Tibial artery (tissue), 4 donors: ENCODE measurements at regions not wholly inside any gene's neighbourhood (a gene's known extent, or its start where the extent isn't known, plus 50 kb on each side); places are given as distances from the start of the nearest gene placed in this dataset.

ENCODE experiments used
- DNase-seq, 2 donors: peaks; one replicate each; pipeline ENCODE4 v3.0.0-alpha.2; 2019
- H3K27ac ChIP-seq, 2 donors: fragments of 200-600 bp; sonication (generic) in 1 of 2; 1 replicate in 1 of 2; 2 replicates in 1 of 2; pipeline ENCODE4 v1.5.1; 2018 to 2019; ENCODE audit warnings: mild to moderate bottlenecking in 1 of 2
- H3K27me3 ChIP-seq, 2 donors: fragments of 200-600 bp; sonication (generic) in 1 of 2; one replicate each; pipeline versions ENCODE4 v1.5.1 to v1.6.0; 2016 to 2019
- H3K36me3 ChIP-seq, 3 donors: fragments of 200-600 bp; sonication (generic) in 2 of 3; one replicate each; pipeline ENCODE4 v1.5.1; 2016 to 2019; ENCODE audit warnings: mild to moderate bottlenecking in 2 of 3
- H3K4me1 ChIP-seq, 4 donors: fragments of 200-600 bp; sonication (generic) in 2 of 4; 1 replicate in 3 of 4; 2 replicates in 1 of 4; pipeline ENCODE4 v1.5.1; 2016 to 2019
- H3K4me3 ChIP-seq, 2 donors: fragments of 200-600 bp; sonication (generic) in 1 of 2; 1 replicate in 1 of 2; 2 replicates in 1 of 2; pipeline ENCODE4 v1.5.1; 2018 to 2019; ENCODE audit warnings: mild to moderate bottlenecking in 2 of 2
- H3K9me3 ChIP-seq, 3 donors: fragments of 200-600 bp; sonication (generic) in 1 of 3; one replicate each; pipeline ENCODE4 v1.5.1; 2016 to 2019
- CTCF ChIP-seq, 2 experiments: fragments of 200-600 bp in 1 of 2; fragments of 450-650 bp in 1 of 2; IDR thresholded peaks; one replicate each; pipeline ENCODE4 v1.5.1; 2017 to 2019; ENCODE audit warnings: antibody characterized with exemption in 2 of 2, mild to moderate bottlenecking in 1 of 2, moderate library complexity in 1 of 2
- intact Hi-C: fragments of 100-400 bp; cut with DNase I; formaldehyde crosslinking; loops from one replicate; pipeline ENCODE4 v1.15.0; 2023; ENCODE audit warnings: low total_unique reads

GRCh38 chr6:11442495-11442894 lies 95.1 kb upstream of the TMEM170B start:
- Histone ChIP-seq H3K27me3 (no peaks in the 10 kb centered on the region), H3K36me3 (no peaks in the 10 kb centered on the region)
- TF ChIP-seq CTCF (IDR thresholded peaks at IDR 0.05), result no peak

GRCh38 chr6:11439876-11440275 lies 97.7 kb upstream of the TMEM170B start:
- peaks cover 0 to 25% (median 7%) of the 10 kb centered on the region in 4 donors for H3K4me1 ChIP-seq
- no peak for TF ChIP-seq CTCF (IDR thresholded peaks at IDR 0.05)
- H3K27me3 ChIP-seq, result no peaks in the 10 kb centered on the region
- H3K36me3 ChIP-seq, result no peaks in the 10 kb centered on the region
- H3K4me3 ChIP-seq, result no peak overlapping the region
- no peak overlapping the region for H3K27ac ChIP-seq
- DNase-seq, result no peak
- intact Hi-C loops, result loop anchor here (10.0 kb wide), 1 partner anchor 85 kb away; no protein-coding TSS in a partner anchor
- H3K9me3 ChIP-seq, result no peaks in the 10 kb centered on the region

More at GRCh38 chr6:11442495-11442894, 95.1 kb upstream of the TMEM170B start:
- no peak for DNase-seq
- Histone ChIP-seq H3K4me3 (no peak overlapping the region), H3K4me1 (peaks cover 0 to 9% (median 0%) of the 10 kb centered on the region in 4 donors), H3K27ac (no peak overlapping the region), H3K9me3 (no peaks in the 10 kb centered on the region)
- intact Hi-C loops, result no loop called here

GRCh38 chr6:11439017-11439420 lies 98.5 kb upstream of the TMEM170B start:
- H3K27ac ChIP-seq, result no peak overlapping the region

GRCh38 chr6:11437824-11438459 lies 99.6 kb upstream of the TMEM170B start:
- intact Hi-C loops, result loop anchor here (10.0 kb wide), 1 partner anchor 83 kb away; no protein-coding TSS in a partner anchor
- Histone ChIP-seq H3K27me3 (no peaks in the 10 kb centered on the region), H3K4me3 (no peak overlapping the region), H3K9me3 (no peaks in the 10 kb centered on the region), H3K36me3 (no peaks in the 10 kb centered on the region), H3K4me1 (peaks cover 0 to 44% (median 22%) of the 10 kb centered on the region in 4 donors), H3K27ac (no peak overlapping the region)
- DNase-seq, result no peak
- no peak for TF ChIP-seq CTCF (IDR thresholded peaks at IDR 0.05)

More at GRCh38 chr6:11439017-11439420, 98.5 kb upstream of the TMEM170B start:
- no peaks in the 10 kb centered on the region for H3K36me3 ChIP-seq
- H3K9me3 ChIP-seq, result no peaks in the 10 kb centered on the region
- intact Hi-C loops, result loop anchor here (10.0 kb wide), 1 partner anchor 84 kb away; no protein-coding TSS in a partner anchor
- TF ChIP-seq CTCF (IDR thresholded peaks at IDR 0.05), result no peak
- DNase-seq, result no peak
- H3K4me3 ChIP-seq, result no peak overlapping the region
- peaks cover 0 to 33% (median 15%) of the 10 kb centered on the region in 4 donors for H3K4me1 ChIP-seq
- H3K27me3 ChIP-seq, result no peaks in the 10 kb centered on the region

- Histone ChIP-seq H3K9me3 (no peaks in the 10 kb centered on the region), H3K36me3 (no peaks in the 10 kb centered on the region), H3K4me3 (no peak overlapping the region), H3K4me1 (peaks cover 0 to 57% (median 30%) of the 10 kb centered on the region in 4 donors), H3K27me3 (no peaks in the 10 kb centered on the region), H3K27ac (no peak overlapping the region)
- TF ChIP-seq CTCF (IDR thresholded peaks at IDR 0.05), result no peak
- no peak for DNase-seq
- intact Hi-C loops, result loop anchor here (10.0 kb wide), 1 partner anchor 82 kb away; no protein-coding TSS in a partner anchor
Measured at GRCh38 chr6:11436508-11437096, 100.9 kb upstream of the TMEM170B start.
